Smooth muscle cell (in vitro differentiated cells): ENCODE measurements at regions not wholly inside any gene's neighbourhood (a gene's known extent, or its start where the extent isn't known, plus 50 kb on each side); places are given as distances from the start of the nearest gene placed in this dataset.

Source experiments
- DNase-seq: peaks from one replicate; lab custom pipeline; 2025; ENCODE audit not compliant: unreplicated experiment; lab: John Stamatoyannopoulos, UW
- H2AFZ ChIP-seq: fragments of 200-600 bp; sonication (generic); 2 replicates; pipeline ENCODE4 v1.6.0; 2016; ENCODE audit warnings: antibody characterized with exemption, low read depth, mild to moderate bottlenecking
- H3F3A ChIP-seq: fragments of 200-600 bp; sonication (generic); 2 replicates; pipeline ENCODE4 v1.6.0; 2017; ENCODE audit warnings: antibody characterized with exemption, low read depth
- H3K27ac ChIP-seq: fragments of 200-600 bp; sonication (generic); 2 replicates; pipeline ENCODE4 v1.5.1; 2016; ENCODE audit warnings: low read depth, mild to moderate bottlenecking
- H3K27me3 ChIP-seq: fragments of 200-600 bp; sonication (generic); 2 replicates; pipeline ENCODE4 v1.6.1; 2016; ENCODE audit warnings: low read depth, mild to moderate bottlenecking
- H3K36me3 ChIP-seq: fragments of 200-600 bp; sonication (generic); 2 replicates; pipeline ENCODE4 v1.5.1; 2016; ENCODE audit warnings: low read depth
- H3K4me1 ChIP-seq: fragments of 200-600 bp; sonication (generic); 2 replicates; pipeline ENCODE4 v1.5.1; 2016; ENCODE audit warnings: low read depth
- H3K4me2 ChIP-seq: fragments of 200-600 bp; sonication (generic); 2 replicates; pipeline ENCODE4 v1.6.0; 2016; ENCODE audit warnings: mild to moderate bottlenecking
- H3K4me3 ChIP-seq: fragments of 200-600 bp; sonication (generic); 2 replicates; pipeline ENCODE4 v1.5.1; 2016; ENCODE audit warnings: mild to moderate bottlenecking
- H3K79me2 ChIP-seq: fragments of 200-600 bp; sonication (generic); 2 replicates; pipeline ENCODE4 v1.6.0; 2016; ENCODE audit warnings: low read depth, mild to moderate bottlenecking
- H3K9ac ChIP-seq: fragments of 200-600 bp; sonication (generic); 2 replicates; pipeline ENCODE4 v1.6.0; 2016; ENCODE audit warnings: low read depth
- H3K9me3 ChIP-seq: fragments of 200-600 bp; sonication (generic); replicated peaks from 2 replicates; pipeline ENCODE4 v1.5.1; 2016; ENCODE audit warnings: low read depth
- H4K20me1 ChIP-seq: fragments of 200-600 bp; sonication (generic); 2 replicates; pipeline ENCODE4 v1.6.0; 2016; ENCODE audit warnings: low read depth
- CTCF ChIP-seq: fragments of 200-600 bp; sonication (generic); IDR thresholded peaks from 2 replicates; pipeline ENCODE4 v1.5.1; 2017; ENCODE audit warnings: borderline replicate concordance, mild to moderate bottlenecking, antibody characterized with exemption; ENCODE audit not compliant: insufficient read depth, poor library complexity, severe bottlenecking
- WGBS: methylation state at CpG from one replicate; pipeline ENCODE4 v1.1.7; 2016; ENCODE audit warnings: low lambda C conversion rate; 5-methylcytosine and 5-hydroxymethylcytosine counted together

DNA sequence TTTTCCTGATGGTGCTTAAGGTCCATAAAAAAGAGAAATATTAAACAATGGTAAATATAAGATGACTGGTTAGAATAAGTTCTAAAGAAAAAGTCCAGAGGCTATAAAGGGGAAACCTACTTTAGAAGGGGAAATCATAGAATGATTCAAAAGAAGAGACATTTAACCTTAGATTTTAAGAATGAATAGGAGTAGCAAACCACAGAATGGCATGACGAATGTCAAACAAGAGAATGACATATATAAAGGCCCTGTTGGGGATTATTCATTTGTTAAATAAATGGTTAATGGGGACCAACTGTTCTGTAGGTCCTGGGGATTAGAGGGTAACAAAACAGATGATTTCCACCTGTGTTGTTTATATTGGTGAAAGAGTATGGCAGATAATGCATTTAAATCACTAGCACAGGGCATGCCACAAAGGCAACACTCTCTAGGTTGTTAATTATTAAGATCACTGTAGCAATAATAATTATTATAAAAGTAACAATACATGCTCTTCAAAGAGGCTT, 495.2 kb upstream of the GRIA1 start:
- no peak for TF ChIP-seq CTCF
- Histone ChIP-seq H3K27me3 (no peaks in the 10 kb centered on the region), H2AFZ (no peak overlapping the region), H3K36me3 (no peaks in the 10 kb centered on the region), H3K9me3 (no peaks in the 10 kb centered on the region), H3K4me1 (no peaks in the 10 kb centered on the region), H4K20me1 (no peaks in the 10 kb centered on the region), H3K4me2 (no peak overlapping the region), H3K79me2 (no peaks in the 10 kb centered on the region), H3K9ac (no peak overlapping the region), H3K4me3 (no peak overlapping the region), H3F3A (no peaks in the 10 kb centered on the region), H3K27ac (no peak overlapping the region)
- WGBS = 77% methylated on average over 1 of the region's 1 CpG
- no peak for DNase-seq

DNA sequence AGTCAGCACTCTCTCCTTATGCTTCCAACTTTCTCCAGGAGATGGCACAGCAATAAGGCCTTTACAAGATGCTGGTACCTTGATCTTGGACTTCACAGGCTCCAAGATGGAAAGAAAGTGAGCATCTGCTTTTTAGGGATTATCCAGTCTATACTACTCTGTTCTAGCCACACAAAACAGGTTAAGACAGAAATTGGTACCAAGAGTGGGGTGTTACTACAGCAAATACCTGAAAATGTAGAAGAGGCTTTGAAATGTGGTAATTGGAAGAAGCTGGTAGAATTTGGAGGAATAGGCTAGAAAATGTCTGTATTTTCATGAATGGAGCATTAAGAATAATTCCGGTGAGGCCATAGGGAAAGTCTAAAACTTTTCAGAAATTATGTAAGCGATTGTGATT, 484.8 kb upstream of the GRIA1 start:
- DNase-seq = no peak
- Histone ChIP-seq H3K36me3 (no peaks in the 10 kb centered on the region), H3K27ac (no peak overlapping the region), H3K79me2 (no peaks in the 10 kb centered on the region), H3K4me2 (no peak overlapping the region), H3K9me3 (no peaks in the 10 kb centered on the region), H2AFZ (no peak overlapping the region), H4K20me1 (no peaks in the 10 kb centered on the region), H3K27me3 (no peaks in the 10 kb centered on the region), H3K4me3 (no peak overlapping the region), H3K9ac (no peak overlapping the region), H3K4me1 (no peaks in the 10 kb centered on the region), H3F3A (no peaks in the 10 kb centered on the region)
- WGBS = 89% methylated on average over 2 of the region's 2 CpGs
- no peak for TF ChIP-seq CTCF

- Histone ChIP-seq H3K9ac (no peak overlapping the region), H3K27me3 (no peaks in the 10 kb centered on the region), H3K9me3 (no peaks in the 10 kb centered on the region), H3K4me2 (no peak overlapping the region), H3K79me2 (no peaks in the 10 kb centered on the region), H3F3A (no peaks in the 10 kb centered on the region), H4K20me1 (no peaks in the 10 kb centered on the region), H3K27ac (no peak overlapping the region), H3K4me3 (no peak overlapping the region), H3K4me1 (no peaks in the 10 kb centered on the region), H3K36me3 (no peaks in the 10 kb centered on the region), H2AFZ (no peak overlapping the region)
- WGBS = 79% methylated on average over 3 of the region's 3 CpGs
- TF ChIP-seq CTCF = no peak
- no peak for DNase-seq
Observed at GRCh38 chr5:153006681-153007080, 483.8 kb upstream of the GRIA1 start.

- no peaks in the 10 kb centered on the region for H3K36me3 ChIP-seq
- TF ChIP-seq CTCF = no peak
- no peak for DNase-seq
- H2AFZ ChIP-seq = no peak overlapping the region
- H3K27me3 ChIP-seq = no peaks in the 10 kb centered on the region
- H3K79me2 ChIP-seq = no peaks in the 10 kb centered on the region
- H3K4me1 ChIP-seq = no peaks in the 10 kb centered on the region
- H3K4me2 ChIP-seq = no peak overlapping the region
- no peaks in the 10 kb centered on the region for H3F3A ChIP-seq
- H3K4me3 ChIP-seq = no peak overlapping the region
- H3K27ac ChIP-seq = no peak overlapping the region
- no peak overlapping the region for H3K9ac ChIP-seq
- peaks cover 6% of the 10 kb centered on the region for H3K9me3 ChIP-seq
- H4K20me1 ChIP-seq = no peaks in the 10 kb centered on the region
- WGBS = 94% methylated on average over 4 of the region's 4 CpGs
Observed at GRCh38 chr5:153014194-153014593, 476.3 kb upstream of the GRIA1 start.
